ENCODE measurements at regions not wholly inside any gene's neighbourhood (a gene's known extent, or its start where the extent isn't known, plus 50 kb on each side); places are given as distances from the start of the nearest gene placed in this dataset.

DNA sequence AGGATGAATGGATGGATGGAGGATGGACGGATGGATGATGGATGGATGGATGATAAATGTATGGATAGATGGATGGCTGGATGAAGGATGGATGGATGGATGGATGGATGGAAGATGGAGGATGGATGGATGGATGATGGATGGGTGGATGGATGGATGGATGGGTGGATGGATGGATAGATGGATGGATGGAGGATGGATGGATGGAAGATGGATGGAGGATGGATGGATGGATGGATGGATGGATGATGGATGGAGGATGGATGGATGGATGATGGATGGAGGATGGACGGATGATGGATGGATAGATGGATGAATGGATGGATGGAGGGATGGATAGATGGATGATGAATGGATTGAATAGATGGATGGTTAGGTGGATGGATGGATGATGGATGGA lies 210.6 kb upstream of the IGF1R start:
- H3K9me3 ChIP-seq (ENCODE audit: insufficient read depth, low read depth, low read length) = no peaks in the 10 kb centered on the region
- H3K36me3 ChIP-seq (ENCODE audit: insufficient read depth, low read depth, low read length) = no peaks in the 10 kb centered on the region
- H3K27ac ChIP-seq (ENCODE audit: low read length) = no peak overlapping the region
- no peak overlapping the region for H3K4me3 ChIP-seq (ENCODE audit: low read length)
- no peaks in the 10 kb centered on the region for H3K4me1 ChIP-seq (ENCODE audit: insufficient read depth, low read length)
- no peak overlapping the region for H3K9ac ChIP-seq (ENCODE audit: low read depth, low read length)
- H3K27me3 ChIP-seq (ENCODE audit: insufficient read depth, low read length) = no peaks in the 10 kb centered on the region; the same call in 1 of the 2 replicates

GRCh38 chr15:98438326-98438725 lies 210.0 kb upstream of the IGF1R start:
- no peak overlapping the region for H3K27ac ChIP-seq (ENCODE audit: low read length)
- no peak overlapping the region for H3K4me3 ChIP-seq (ENCODE audit: low read length)
- no peaks in the 10 kb centered on the region for H3K9me3 ChIP-seq (ENCODE audit: insufficient read depth, low read depth, low read length)
- H3K36me3 ChIP-seq (ENCODE audit: insufficient read depth, low read depth, low read length) = no peaks in the 10 kb centered on the region
- H3K4me1 ChIP-seq (ENCODE audit: insufficient read depth, low read length) = no peaks in the 10 kb centered on the region
- no peak overlapping the region for H3K9ac ChIP-seq (ENCODE audit: low read depth, low read length)
- no peaks in the 10 kb centered on the region; the same call in 1 of the 2 replicates for H3K27me3 ChIP-seq (ENCODE audit: insufficient read depth, low read length)

DNA sequence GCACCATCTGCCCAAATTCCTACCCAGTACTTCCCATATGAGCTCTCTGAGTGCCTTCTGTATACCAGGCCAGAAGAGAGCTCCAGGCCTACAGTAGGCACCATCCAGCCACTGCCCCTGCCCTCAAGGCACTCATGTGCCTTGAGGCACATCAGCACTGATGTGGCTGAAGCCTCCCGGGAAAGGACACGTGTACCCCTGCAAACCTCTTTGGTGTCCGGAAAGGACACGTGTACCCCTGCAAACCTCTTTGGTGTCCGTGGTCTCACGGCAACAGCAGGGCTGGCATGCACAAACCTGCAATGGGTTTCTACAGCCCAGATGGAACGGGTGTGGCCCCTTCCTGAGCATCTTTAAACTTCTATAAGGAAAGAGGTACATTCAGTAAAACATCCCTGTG lies 209.4 kb upstream of the IGF1R start:
- no peak overlapping the region for H3K9ac ChIP-seq (ENCODE audit: low read depth, low read length)
- H3K27ac ChIP-seq (ENCODE audit: low read length) = no peak overlapping the region
- no peak overlapping the region for H3K4me3 ChIP-seq (ENCODE audit: low read length)
- no peaks in the 10 kb centered on the region for H3K36me3 ChIP-seq (ENCODE audit: insufficient read depth, low read depth, low read length)
- H3K9me3 ChIP-seq (ENCODE audit: insufficient read depth, low read depth, low read length) = no peaks in the 10 kb centered on the region
- H3K27me3 ChIP-seq (ENCODE audit: insufficient read depth, low read length) = no peaks in the 10 kb centered on the region
- H3K4me1 ChIP-seq (ENCODE audit: insufficient read depth, low read length) = no peaks in the 10 kb centered on the region

DNA sequence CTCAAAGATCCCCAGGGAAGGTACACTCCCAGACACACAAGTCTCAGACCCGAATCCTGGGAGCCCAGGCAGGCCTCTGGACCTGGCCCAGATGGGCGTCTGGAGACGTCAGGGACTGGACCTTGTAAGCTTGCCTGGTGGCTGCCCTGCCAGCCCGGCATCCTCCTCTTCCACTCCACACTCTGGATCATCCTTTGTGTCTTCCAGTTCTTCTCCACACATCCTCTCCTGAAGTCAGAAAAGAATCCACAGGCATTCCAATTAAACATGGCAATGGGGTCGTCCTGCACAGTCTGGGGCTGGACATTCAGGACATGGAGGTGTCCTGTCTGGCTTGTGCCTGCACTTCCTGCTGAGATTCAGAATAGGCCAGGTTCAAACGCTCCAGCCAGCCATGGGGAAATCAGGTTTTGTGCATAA lies 208.8 kb upstream of the IGF1R start:
- no peaks in the 10 kb centered on the region for H3K9me3 ChIP-seq (ENCODE audit: insufficient read depth, low read depth, low read length)
- no peak overlapping the region for H3K27ac ChIP-seq (ENCODE audit: low read length)
- no peaks in the 10 kb centered on the region for H3K36me3 ChIP-seq (ENCODE audit: insufficient read depth, low read depth, low read length)
- no peak overlapping the region for H3K9ac ChIP-seq (ENCODE audit: low read depth, low read length)
- H3K27me3 ChIP-seq (ENCODE audit: insufficient read depth, low read length) = no peaks in the 10 kb centered on the region
- no peak overlapping the region for H3K4me3 ChIP-seq (ENCODE audit: low read length)
- H3K4me1 ChIP-seq (ENCODE audit: insufficient read depth, low read length) = no peaks in the 10 kb centered on the region

GRCh38 chr15:98440917-98441316 lies 207.4 kb upstream of the IGF1R start:
- no peak overlapping the region for H3K27ac ChIP-seq (ENCODE audit: low read length)
- H3K9ac ChIP-seq (ENCODE audit: low read depth, low read length) = no peak overlapping the region
- H3K9me3 ChIP-seq (ENCODE audit: insufficient read depth, low read depth, low read length) = no peaks in the 10 kb centered on the region
- H3K36me3 ChIP-seq (ENCODE audit: insufficient read depth, low read depth, low read length) = no peaks in the 10 kb centered on the region
- no peaks in the 10 kb centered on the region for H3K27me3 ChIP-seq (ENCODE audit: insufficient read depth, low read length)
- H3K4me3 ChIP-seq (ENCODE audit: low read length) = no peak overlapping the region
- no peaks in the 10 kb centered on the region for H3K4me1 ChIP-seq (ENCODE audit: insufficient read depth, low read length)

- H3K27ac ChIP-seq (ENCODE audit: low read length) = no peak overlapping the region
- no peak overlapping the region for H3K9ac ChIP-seq (ENCODE audit: low read depth, low read length)
- no peaks in the 10 kb centered on the region for H3K27me3 ChIP-seq (ENCODE audit: insufficient read depth, low read length)
- no peaks in the 10 kb centered on the region for H3K4me1 ChIP-seq (ENCODE audit: insufficient read depth, low read length)
- H3K36me3 ChIP-seq (ENCODE audit: insufficient read depth, low read depth, low read length) = no peaks in the 10 kb centered on the region
- H3K4me3 ChIP-seq (ENCODE audit: low read length) = no peak overlapping the region
- H3K9me3 ChIP-seq (ENCODE audit: insufficient read depth, low read depth, low read length) = peaks cover 3% of the 10 kb centered on the region; the same call in 1 of the 2 replicates
These were observed 206.7 kb upstream of the IGF1R start for GRCh38 chr15:98441599-98441998.

DNA sequence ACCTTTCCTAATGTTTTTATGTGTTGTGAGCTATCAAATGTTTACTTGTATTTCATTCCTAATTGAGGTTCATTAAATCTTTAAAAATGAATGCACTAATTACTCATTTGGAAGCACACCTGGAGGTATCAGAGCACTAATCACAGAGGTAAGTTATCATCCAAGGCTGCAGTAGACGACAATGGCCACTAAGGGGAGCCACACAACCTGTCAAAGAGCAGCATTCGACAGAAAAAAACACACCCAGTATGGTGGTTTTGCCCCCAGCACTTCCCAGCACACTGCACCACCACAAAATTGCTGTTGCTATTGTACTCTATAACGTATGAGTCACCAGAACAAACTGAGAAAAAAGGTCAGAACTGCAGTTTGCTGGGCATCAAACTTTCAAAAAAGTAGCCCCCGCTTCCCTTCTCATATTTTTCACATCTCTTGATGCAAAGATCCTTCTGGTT lies 205.9 kb upstream of the IGF1R start:
- Histone ChIP-seq H3K9ac (ENCODE audit: low read depth, low read length) (no peak overlapping the region), H3K4me3 (ENCODE audit: low read length) (no peak overlapping the region), H3K36me3 (ENCODE audit: insufficient read depth, low read depth, low read length) (no peaks in the 10 kb centered on the region), H3K4me1 (ENCODE audit: insufficient read depth, low read length) (no peaks in the 10 kb centered on the region), H3K27ac (ENCODE audit: low read length) (no peak overlapping the region), H3K9me3 (ENCODE audit: insufficient read depth, low read depth, low read length) (peaks cover 5% of the 10 kb centered on the region), H3K27me3 (ENCODE audit: insufficient read depth, low read length) (no peaks in the 10 kb centered on the region)

DNA sequence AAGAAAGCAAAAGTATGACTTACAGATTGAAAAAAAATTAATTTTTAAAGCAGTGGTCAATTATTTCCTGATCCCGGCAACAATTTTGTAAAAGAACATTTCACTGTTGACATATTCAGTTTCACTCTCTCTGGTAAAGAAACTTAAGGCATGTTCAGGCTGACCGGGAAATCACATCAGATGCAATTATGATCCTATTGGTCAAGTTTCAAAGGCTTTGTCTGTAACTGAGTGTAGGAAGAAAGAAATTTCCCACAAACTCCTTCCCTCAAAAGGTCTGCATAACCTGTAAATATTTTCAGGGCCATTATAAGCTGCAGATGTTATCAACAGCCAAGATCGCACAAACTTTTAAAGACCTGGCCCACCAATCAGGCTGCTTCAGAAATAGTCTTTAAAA lies 205.4 kb upstream of the IGF1R start:
- Histone ChIP-seq H3K27ac (ENCODE audit: low read length) (no peak overlapping the region), H3K36me3 (ENCODE audit: insufficient read depth, low read depth, low read length) (no peaks in the 10 kb centered on the region), H3K4me3 (ENCODE audit: low read length) (no peak overlapping the region), H3K27me3 (ENCODE audit: insufficient read depth, low read length) (no peaks in the 10 kb centered on the region), H3K9ac (ENCODE audit: low read depth, low read length) (no peak overlapping the region), H3K4me1 (ENCODE audit: insufficient read depth, low read length) (no peaks in the 10 kb centered on the region), H3K9me3 (ENCODE audit: insufficient read depth, low read depth, low read length) (peaks cover 5% of the 10 kb centered on the region)

DNA sequence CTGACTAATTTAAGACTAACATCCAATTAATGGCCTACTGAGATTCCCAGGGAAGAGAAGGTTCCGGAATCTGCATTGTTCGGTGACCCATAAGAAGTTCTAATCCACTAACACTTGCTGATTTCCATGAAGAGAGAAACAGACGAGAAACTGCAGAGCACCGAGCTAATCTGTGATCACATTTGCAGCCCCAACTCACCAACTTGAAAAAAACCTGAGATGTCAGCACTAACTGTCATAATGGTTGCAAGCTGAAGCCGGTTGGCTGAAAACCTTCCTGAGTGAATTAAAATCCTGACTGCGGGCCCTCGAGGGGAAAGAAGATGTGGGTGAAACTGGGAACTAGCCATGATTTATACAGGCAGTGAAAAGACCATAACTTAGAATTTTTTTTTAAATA lies 204.8 kb upstream of the IGF1R start:
- Histone ChIP-seq H3K4me3 (ENCODE audit: low read length) (no peak overlapping the region), H3K36me3 (ENCODE audit: insufficient read depth, low read depth, low read length) (no peaks in the 10 kb centered on the region), H3K27ac (ENCODE audit: low read length) (no peak overlapping the region), H3K27me3 (ENCODE audit: insufficient read depth, low read length) (no peaks in the 10 kb centered on the region), H3K4me1 (ENCODE audit: insufficient read depth, low read length) (no peaks in the 10 kb centered on the region), H3K9me3 (ENCODE audit: insufficient read depth, low read depth, low read length) (peaks cover 5% of the 10 kb centered on the region), H3K9ac (ENCODE audit: low read depth, low read length) (no peak overlapping the region)

- Histone ChIP-seq H3K9ac (ENCODE audit: low read depth, low read length) (no peak overlapping the region), H3K27ac (ENCODE audit: low read length) (no peak overlapping the region), H3K4me3 (ENCODE audit: low read length) (no peak overlapping the region), H3K36me3 (ENCODE audit: insufficient read depth, low read depth, low read length) (no peaks in the 10 kb centered on the region), H3K27me3 (ENCODE audit: insufficient read depth, low read length) (no peaks in the 10 kb centered on the region), H3K4me1 (ENCODE audit: insufficient read depth, low read length) (no peaks in the 10 kb centered on the region), H3K9me3 (ENCODE audit: insufficient read depth, low read depth, low read length) (peaks cover 5% of the 10 kb centered on the region)
These were observed 204.2 kb upstream of the IGF1R start for GRCh38 chr15:98444138-98444537.

DNA sequence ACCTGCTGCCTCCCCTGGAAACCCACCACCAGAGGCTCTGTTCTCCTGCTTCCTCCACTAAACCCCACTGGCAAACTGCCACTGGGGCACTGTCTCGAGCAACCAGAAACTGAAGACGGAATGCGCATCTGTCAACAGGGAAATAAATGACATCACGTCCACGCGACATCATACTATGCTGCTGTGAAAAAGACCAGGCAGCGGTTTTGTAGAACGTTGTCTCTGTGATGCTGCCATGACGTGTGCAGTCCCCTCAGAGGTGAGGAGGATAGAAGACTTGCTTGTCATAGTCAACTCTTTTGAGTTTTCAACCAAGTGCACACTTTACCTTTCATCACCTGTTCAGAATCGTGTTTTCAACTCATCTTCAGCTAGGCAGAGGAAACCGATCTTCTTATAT lies 203.0 kb upstream of the IGF1R start:
- Histone ChIP-seq H3K27me3 (ENCODE audit: insufficient read depth, low read length) (no peaks in the 10 kb centered on the region), H3K9ac (ENCODE audit: low read depth, low read length) (no peak overlapping the region), H3K36me3 (ENCODE audit: insufficient read depth, low read depth, low read length) (no peaks in the 10 kb centered on the region), H3K4me1 (ENCODE audit: insufficient read depth, low read length) (no peaks in the 10 kb centered on the region), H3K27ac (ENCODE audit: low read length) (no peak overlapping the region), H3K9me3 (ENCODE audit: insufficient read depth, low read depth, low read length) (peaks cover 5% of the 10 kb centered on the region), H3K4me3 (ENCODE audit: low read length) (no peak overlapping the region)

DNA sequence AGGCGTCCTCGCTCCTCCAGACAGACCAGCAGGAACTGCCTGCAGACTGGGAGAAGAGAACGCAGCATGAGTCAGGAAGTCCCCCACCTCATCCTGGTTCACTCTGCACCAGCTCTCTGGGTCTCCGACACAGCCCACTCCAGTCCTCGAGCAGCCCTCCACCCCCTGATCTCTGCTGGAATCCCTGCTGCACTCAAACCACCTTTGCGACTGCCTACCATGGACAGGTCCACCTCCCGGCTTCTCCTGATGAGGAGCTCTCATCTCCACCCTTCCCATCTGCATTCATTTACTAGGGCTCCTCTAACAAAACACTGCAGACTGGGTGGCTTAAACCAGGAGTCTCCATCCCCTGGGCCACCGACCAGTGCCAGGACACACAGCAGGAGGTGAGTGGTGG lies 202.3 kb upstream of the IGF1R start:
- no peaks in the 10 kb centered on the region for H3K36me3 ChIP-seq (ENCODE audit: insufficient read depth, low read depth, low read length)
- peaks cover 5% of the 10 kb centered on the region for H3K9me3 ChIP-seq (ENCODE audit: insufficient read depth, low read depth, low read length)
- H3K27ac ChIP-seq (ENCODE audit: low read length) = no peak overlapping the region
- no peak overlapping the region for H3K4me3 ChIP-seq (ENCODE audit: low read length)
- H3K27me3 ChIP-seq (ENCODE audit: insufficient read depth, low read length) = no peaks in the 10 kb centered on the region
- H3K9ac ChIP-seq (ENCODE audit: low read depth, low read length) = no peak overlapping the region
- H3K4me1 ChIP-seq (ENCODE audit: insufficient read depth, low read length) = no peaks in the 10 kb centered on the region

- Histone ChIP-seq H3K9ac (ENCODE audit: low read depth, low read length) (no peak overlapping the region), H3K27ac (ENCODE audit: low read length) (no peak overlapping the region), H3K36me3 (ENCODE audit: insufficient read depth, low read depth, low read length) (no peaks in the 10 kb centered on the region), H3K4me1 (ENCODE audit: insufficient read depth, low read length) (no peaks in the 10 kb centered on the region), H3K27me3 (ENCODE audit: insufficient read depth, low read length) (no peaks in the 10 kb centered on the region), H3K4me3 (ENCODE audit: low read length) (no peak overlapping the region), H3K9me3 (ENCODE audit: insufficient read depth, low read depth, low read length) (peaks cover 5% of the 10 kb centered on the region)
These were observed 201.3 kb upstream of the IGF1R start for GRCh38 chr15:98447069-98447468.
